Cardiac fibroblast (primary cell): ENCODE measurements at regions not wholly inside any gene's neighbourhood (a gene's known extent, or its start where the extent isn't known, plus 50 kb on each side); places are given as distances from the start of the nearest gene placed in this dataset.
"Not testable (repeated sequence)": the region's sequence is repeated elsewhere in the genome, so short reads cannot be mapped to it uniquely, and the experiment has no call there.

ENCODE experiments used
- DNase-seq, 2 donors: peaks; one replicate each; pipeline versions ENCODE4 v3.0.0 to v3.0.0-alpha.2; 2010; ENCODE audit warnings: low read depth in 2 of 2
- H3K4me3 ChIP-seq, 2 donors: replicated peaks in 1 of 2; 1 replicate in 1 of 2; 2 replicates in 1 of 2; pipeline ENCODE4 v1.5.1; 2011; ENCODE audit warnings: low read depth in 2 of 2, low read length in 2 of 2, mild to moderate bottlenecking in 2 of 2, moderate library complexity in 1 of 2
- TF ChIP-seq, protein P1 (sequence below): IDR thresholded peaks from one replicate; pipeline ENCODE4 v1.5.1; 2011; ENCODE audit warnings: low read depth, mild to moderate bottlenecking, low read length, inconsistent platforms

DNA sequence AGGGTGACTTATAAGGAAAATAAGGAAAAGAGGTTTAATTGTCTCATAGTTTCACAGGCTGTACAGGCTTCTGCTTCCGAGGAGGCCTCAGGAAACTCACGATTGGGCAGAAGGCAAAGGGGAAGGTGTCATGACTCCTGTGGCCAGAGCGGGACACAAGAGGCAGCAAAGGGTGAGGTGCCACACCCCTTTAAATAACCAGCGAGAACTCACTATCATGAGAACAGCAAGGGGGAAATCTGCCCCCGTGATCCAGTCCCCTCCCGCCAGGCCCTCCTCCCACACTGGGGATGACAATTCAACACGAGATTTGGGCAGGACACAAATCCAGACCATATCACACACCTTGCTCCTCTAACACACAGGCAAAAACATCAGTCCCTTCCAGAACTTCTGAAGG is 254.0 kb downstream of the DLL1 start:
- H3K4me3 ChIP-seq, result no peak overlapping the region
- TF ChIP-seq, protein P1, sequence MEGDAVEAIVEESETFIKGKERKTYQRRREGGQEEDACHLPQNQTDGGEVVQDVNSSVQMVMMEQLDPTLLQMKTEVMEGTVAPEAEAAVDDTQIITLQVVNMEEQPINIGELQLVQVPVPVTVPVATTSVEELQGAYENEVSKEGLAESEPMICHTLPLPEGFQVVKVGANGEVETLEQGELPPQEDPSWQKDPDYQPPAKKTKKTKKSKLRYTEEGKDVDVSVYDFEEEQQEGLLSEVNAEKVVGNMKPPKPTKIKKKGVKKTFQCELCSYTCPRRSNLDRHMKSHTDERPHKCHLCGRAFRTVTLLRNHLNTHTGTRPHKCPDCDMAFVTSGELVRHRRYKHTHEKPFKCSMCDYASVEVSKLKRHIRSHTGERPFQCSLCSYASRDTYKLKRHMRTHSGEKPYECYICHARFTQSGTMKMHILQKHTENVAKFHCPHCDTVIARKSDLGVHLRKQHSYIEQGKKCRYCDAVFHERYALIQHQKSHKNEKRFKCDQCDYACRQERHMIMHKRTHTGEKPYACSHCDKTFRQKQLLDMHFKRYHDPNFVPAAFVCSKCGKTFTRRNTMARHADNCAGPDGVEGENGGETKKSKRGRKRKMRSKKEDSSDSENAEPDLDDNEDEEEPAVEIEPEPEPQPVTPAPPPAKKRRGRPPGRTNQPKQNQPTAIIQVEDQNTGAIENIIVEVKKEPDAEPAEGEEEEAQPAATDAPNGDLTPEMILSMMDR, result no peak
- no peak for DNase-seq

DNA sequence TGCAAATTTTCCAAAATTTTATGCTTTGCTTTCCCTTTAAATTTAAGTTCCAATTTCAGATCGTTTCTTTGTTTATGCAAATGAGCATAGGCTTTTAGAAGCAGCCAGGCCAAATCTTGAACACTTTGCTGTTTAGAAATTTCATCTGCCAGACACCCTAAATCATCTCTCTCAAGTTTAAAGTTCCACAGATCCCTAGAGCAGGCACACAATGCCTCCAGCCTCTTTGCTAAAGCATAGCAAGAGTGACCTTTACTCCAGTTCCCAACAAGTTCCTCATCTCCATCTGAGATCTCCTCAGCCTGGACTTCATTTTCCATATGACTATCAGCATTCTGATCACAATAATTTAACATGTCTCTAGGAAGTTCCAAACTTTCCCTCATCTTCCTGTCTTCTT is 254.5 kb downstream of the DLL1 start:
- not testable (repeated sequence) for DNase-seq, H3K4me3 ChIP-seq

DNA sequence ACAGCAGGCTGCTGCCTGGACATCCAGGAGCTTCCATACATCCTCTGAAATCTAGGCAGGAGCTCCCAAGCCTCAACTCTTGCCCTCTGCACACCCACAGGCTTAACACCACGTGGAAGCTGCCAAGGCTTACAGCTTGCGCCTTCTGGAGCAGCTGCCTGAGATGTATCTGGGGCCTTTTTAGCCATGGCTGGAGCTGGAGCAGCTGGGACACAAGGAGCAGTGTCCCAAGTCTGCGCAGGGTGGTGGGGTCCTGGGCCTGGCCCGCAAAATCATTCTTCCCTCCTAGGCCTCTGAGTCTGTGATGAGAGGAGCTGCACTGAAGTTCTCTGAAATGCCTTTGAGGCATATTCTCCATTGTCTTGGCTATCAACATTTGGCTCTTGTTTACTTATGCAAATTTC is 255.0 kb downstream of the DLL1 start:
- TF ChIP-seq, protein P1, result no peak
- no peak for DNase-seq

DNA sequence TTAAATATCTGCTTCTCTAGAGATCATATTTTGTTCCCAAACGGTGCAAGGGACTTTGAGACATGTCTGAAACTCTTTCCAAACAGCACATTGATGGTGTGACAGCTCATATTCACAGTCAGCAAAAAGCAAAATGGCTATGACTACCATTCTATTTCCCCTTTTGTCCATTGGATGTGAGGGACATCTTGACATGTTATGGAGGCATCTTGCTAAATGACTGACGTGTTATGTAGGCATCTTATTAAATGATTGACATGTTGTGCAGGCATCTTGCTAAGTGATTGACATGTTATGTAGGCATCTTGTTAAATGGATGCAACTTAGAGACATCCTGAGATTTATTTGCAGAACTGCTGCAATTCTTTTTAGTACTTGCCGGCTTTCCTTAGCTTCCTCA is 255.8 kb downstream of the DLL1 start:
- TF ChIP-seq, protein P1, result no peak
- H3K4me3 ChIP-seq, result no peak overlapping the region
- DNase-seq, result no peak

More for the DNA sequence above, 255.0 kb downstream of the DLL1 start:
- H3K4me3 ChIP-seq, result no peak overlapping the region

DNA sequence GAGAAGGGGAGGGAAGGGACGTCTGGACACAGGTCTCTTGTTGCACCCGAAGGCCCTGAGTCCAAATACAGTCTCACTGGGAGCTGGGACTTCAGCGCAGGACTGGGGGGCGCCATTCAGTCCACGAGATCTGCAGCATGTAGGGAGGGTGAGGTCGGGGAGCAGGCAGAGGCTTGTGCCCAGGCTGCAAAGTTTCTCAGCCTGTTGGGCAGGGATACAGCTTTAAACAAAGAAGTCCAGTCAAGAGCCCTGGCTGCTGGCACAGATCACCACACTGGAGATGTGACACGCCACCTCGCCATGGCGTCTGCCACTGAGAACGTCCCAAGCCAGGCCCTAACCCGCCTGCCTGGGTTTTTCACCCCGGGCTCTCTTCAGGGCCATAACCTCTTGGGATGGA is 256.6 kb downstream of the DLL1 start:
- H3K4me3 ChIP-seq, result no peak overlapping the region
- TF ChIP-seq, protein P1, result no peak
- no peak for DNase-seq

DNA sequence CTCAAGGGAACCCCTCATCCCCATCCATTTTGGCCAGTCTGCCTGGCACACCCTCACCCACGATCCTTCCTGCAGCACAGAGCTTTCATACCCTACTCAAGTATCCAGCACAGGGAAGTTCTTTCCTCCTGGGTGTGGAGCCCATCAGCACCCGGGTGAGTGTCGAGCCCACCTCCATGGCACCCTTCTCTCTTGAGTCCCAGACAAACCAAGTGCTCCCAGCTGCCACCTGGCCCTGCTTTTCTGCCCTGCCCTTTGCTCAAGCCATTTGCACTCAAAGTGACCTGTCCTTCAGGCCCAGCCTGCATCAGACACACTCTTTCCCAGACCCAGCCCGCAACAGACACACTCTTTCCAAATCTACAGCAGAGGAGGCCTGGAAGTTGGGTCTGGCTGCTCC is 257.2 kb downstream of the DLL1 start:
- TF ChIP-seq, protein P1, result no peak
- no peak for DNase-seq
- no peak overlapping the region for H3K4me3 ChIP-seq

DNA sequence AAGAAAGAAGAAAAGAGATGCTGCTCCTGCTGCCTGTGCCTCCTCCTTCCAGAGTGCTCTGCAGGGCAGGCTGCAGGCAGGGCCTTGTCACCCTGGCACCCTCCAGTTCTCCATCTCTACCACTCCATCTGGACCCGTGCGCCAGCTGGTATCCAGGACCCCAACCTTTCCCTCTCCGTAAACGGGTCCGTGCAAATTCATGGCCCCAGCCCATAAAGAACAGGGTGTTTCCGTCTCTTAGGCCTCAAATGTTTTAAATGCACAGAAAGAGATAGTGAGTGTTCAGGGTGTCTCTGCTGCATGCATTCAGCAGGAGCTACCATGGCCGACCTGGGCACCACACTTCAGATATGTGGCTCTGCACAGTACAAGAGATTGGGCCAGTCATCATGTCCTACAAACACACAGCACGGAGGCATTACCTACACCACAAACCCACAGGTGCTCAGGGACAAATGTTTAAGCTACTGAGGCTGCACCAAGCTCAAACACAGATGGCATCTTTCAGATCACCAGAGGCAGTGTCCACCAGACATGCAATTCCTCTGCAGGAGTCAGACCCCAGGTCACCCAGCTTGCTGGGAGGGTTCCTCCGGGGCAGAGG is 258.1 kb downstream of the DLL1 start:
- DNase-seq, result no peak
- TF ChIP-seq, protein P1, result no peak
- H3K4me3 ChIP-seq, result no peak overlapping the region
